HG02798 (cell line): ENCODE measurements at regions not wholly inside any gene's neighbourhood (a gene's known extent, or its start where the extent isn't known, plus 50 kb on each side); places are given as distances from the start of the nearest gene placed in this dataset.
"Not testable (repeated sequence)": the region's sequence is repeated elsewhere in the genome, so short reads cannot be mapped to it uniquely, and the experiment has no call there.

Experiments
- ATAC-seq: cut with Tn5 transposase; IDR thresholded peaks from one replicate; pipeline ENCODE4 v1.9.1; 2021; ENCODE audit warnings: mild to moderate bottlenecking; ENCODE audit not compliant: unreplicated experiment, poor library complexity

- ATAC-seq, result not testable (repeated sequence)
Observed at GRCh38 chr7:135872861-135873260, 104.3 kb downstream of the MTPN start.

GRCh38 chr7:135862586-135863340 lies 114.2 kb upstream of the FAM180A start:
- ATAC-seq, result no peak

GRCh38 chr7:135859538-135859937 lies 110.9 kb upstream of the FAM180A start:
- ATAC-seq, result no peak

- ATAC-seq, result no peak
Observed at GRCh38 chr7:135858851-135859250, 110.2 kb upstream of the FAM180A start.

- no peak for ATAC-seq
Observed at GRCh38 chr7:135858379-135858778, 109.8 kb upstream of the FAM180A start.

GRCh38 chr7:135857519-135858274 lies 109.1 kb upstream of the FAM180A start:
- ATAC-seq, result no peak

- no peak for ATAC-seq
Observed at GRCh38 chr7:135856356-135857144, 107.9 kb upstream of the FAM180A start.

GRCh38 chr7:135855846-135856245 lies 107.2 kb upstream of the FAM180A start:
- no peak for ATAC-seq

GRCh38 chr7:135853499-135853898 lies 104.9 kb upstream of the FAM180A start:
- ATAC-seq, result no peak

- ATAC-seq, result no peak
Observed at GRCh38 chr7:135853008-135853407, 104.4 kb upstream of the FAM180A start.

GRCh38 chr7:135847242-135847641 lies 98.6 kb upstream of the FAM180A start:
- ATAC-seq, result no peak

- no peak for ATAC-seq
Observed at GRCh38 chr7:135846339-135846738, 97.7 kb upstream of the FAM180A start.

- ATAC-seq, result no peak
Observed at GRCh38 chr7:135845415-135846075, 96.9 kb upstream of the FAM180A start.

GRCh38 chr7:135844903-135845302 lies 96.3 kb upstream of the FAM180A start:
- ATAC-seq, result no peak

GRCh38 chr7:135843214-135843613 lies 94.6 kb upstream of the FAM180A start:
- ATAC-seq, result peak; percentile 95

GRCh38 chr7:135842446-135843179 lies 94.0 kb upstream of the FAM180A start:
- no peak for ATAC-seq

GRCh38 chr7:135840591-135840990 lies 92.0 kb upstream of the FAM180A start:
- no peak for ATAC-seq

GRCh38 chr7:135837675-135838074 lies 89.1 kb upstream of the FAM180A start:
- ATAC-seq, result no peak

- ATAC-seq, result no peak
Observed at GRCh38 chr7:135834266-135834665, 85.7 kb upstream of the FAM180A start.

- no peak for ATAC-seq
Observed at GRCh38 chr7:135833642-135834041, 85.0 kb upstream of the FAM180A start.
